DND-41 (cell line): ENCODE measurements at regions not wholly inside any gene's neighbourhood (a gene's known extent, or its start where the extent isn't known, plus 50 kb on each side); places are given as distances from the start of the nearest gene placed in this dataset.

Experiments used
- EZH2 ChIP-seq: IDR thresholded peaks from 3 replicates; pipeline ENCODE4 v1.6.1; 2012; ENCODE audit warnings: borderline replicate concordance, low read depth, mild to moderate bottlenecking, moderate library complexity, low read length, inconsistent platforms; ENCODE audit not compliant: severe bottlenecking
- TF ChIP-seq, protein P1 (sequence below): IDR thresholded peaks from 2 replicates; pipeline ENCODE4 v1.5.1; 2012; ENCODE audit warnings: borderline replicate concordance, low read length, moderate library complexity, mild to moderate bottlenecking; ENCODE audit not compliant: poor library complexity, severe bottlenecking; ENCODE audit errors: extremely low read depth

DNA sequence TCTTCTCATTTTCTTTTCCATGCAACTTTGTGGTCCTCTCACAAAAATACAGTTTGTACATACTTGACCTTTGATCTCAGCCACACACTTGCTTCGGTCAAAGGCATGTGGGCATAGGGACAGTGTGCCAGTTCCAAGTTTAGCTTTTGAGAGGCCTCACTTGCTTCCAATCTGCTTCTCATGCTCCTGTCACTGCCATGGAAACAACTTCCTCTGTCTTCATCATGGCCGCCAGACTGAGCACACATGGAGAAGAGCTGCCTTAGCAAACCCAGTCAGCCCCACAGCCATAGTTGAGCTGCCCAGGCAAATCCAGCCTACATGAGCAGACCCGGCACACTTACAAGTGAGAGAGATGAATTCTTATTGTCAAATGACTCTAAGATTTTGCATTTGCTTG is 138.2 kb upstream of the TUSC1 start:
- TF ChIP-seq, protein P1, sequence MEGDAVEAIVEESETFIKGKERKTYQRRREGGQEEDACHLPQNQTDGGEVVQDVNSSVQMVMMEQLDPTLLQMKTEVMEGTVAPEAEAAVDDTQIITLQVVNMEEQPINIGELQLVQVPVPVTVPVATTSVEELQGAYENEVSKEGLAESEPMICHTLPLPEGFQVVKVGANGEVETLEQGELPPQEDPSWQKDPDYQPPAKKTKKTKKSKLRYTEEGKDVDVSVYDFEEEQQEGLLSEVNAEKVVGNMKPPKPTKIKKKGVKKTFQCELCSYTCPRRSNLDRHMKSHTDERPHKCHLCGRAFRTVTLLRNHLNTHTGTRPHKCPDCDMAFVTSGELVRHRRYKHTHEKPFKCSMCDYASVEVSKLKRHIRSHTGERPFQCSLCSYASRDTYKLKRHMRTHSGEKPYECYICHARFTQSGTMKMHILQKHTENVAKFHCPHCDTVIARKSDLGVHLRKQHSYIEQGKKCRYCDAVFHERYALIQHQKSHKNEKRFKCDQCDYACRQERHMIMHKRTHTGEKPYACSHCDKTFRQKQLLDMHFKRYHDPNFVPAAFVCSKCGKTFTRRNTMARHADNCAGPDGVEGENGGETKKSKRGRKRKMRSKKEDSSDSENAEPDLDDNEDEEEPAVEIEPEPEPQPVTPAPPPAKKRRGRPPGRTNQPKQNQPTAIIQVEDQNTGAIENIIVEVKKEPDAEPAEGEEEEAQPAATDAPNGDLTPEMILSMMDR, result no peak
- TF ChIP-seq EZH2, result no peak
